SIG-M5 treated with dmso at 0.1 percent for 504 hours (cell line): ENCODE measurements at regions not wholly inside any gene's neighbourhood (a gene's known extent, or its start where the extent isn't known, plus 50 kb on each side); places are given as distances from the start of the nearest gene placed in this dataset.
"Not testable (repeated sequence)": the region's sequence is repeated elsewhere in the genome, so short reads cannot be mapped to it uniquely, and the experiment has no call there.

Source experiments
- DNase-seq: peaks from one replicate; lab custom pipeline; 2025; ENCODE audit not compliant: unreplicated experiment; lab: John Stamatoyannopoulos, UW

DNA sequence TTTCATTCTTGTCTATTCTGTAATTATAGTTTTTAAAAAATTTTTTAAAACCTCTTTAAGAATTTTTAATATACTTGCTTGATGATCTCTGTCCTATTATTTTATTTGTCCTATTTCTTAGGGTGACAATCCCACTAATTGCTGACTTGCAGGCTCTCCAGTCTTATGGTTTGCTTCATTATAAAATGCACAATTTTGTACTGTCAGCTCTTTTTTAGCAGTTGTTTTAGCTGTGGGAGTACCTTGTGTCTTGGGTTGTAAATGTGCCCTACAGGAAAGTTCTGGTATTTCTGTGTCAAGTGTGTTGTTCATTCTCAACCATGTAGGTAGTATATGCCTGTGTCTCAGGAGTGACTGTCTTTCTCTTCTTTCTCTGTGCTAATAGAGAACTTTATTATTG, 118.2 kb upstream of the IL15 start:
- DNase-seq = no peak

DNA sequence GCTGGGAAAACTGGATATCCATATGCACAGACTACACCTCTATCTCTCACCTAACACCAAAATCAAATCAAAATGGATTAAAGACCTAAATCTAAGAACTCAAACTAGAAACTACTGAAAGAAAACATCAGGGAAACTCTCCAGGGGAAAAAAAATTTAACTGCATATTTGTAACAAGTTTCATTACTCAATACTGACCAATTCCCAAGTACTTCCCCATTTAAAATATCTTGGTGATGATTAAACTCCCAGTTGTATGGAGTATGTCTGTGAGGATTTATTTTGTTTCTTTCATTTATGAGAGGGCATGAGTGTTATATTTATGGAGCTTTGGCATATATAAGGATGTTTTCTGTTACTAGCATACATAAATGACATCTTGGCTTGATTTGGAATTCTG, 112.3 kb upstream of the IL15 start:
- no peak for DNase-seq

DNA sequence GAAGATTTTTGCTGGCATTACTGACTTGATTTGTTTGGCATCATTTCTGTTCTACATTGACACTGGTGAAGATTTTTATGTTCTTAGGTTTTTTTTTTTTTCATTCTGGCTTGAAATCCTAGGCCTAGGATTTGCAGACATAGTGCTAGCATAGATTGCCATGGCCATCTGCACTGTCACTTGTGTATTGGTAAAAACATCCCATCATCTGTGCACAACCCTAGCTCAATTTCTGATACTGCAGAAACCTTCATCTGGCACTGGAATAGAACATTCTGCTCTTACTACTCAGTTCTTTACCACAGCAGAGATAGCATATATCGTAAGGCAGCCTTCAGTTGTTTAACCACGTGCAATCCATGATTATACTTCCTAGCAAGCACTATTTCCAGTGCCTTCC, 111.5 kb upstream of the IL15 start:
- DNase-seq = no peak

- no peak for DNase-seq
These were observed 105.8 kb upstream of the IL15 start for GRCh38 chr4:141530627-141531026.

- no peak for DNase-seq
These were observed 101.4 kb upstream of the IL15 start for GRCh38 chr4:141534985-141535384.

DNA sequence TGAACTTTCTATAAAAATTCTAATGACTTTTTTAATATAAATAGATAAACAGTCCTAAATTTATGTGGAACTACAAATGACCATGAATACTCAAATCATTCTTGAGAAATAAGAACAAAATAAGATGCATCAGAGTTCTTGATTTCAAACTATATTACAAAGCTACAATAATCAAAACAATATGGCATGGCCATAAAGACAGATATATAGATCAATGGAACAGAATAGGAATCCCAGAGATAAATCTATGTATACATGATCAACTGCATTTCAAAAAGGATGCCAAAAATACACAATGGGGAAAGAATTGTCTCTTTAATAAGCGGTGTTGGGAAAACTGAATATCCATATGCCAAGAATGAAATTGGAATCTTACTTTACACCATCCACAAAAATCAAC, 98.4 kb upstream of the IL15 start:
- no peak for DNase-seq

DNA sequence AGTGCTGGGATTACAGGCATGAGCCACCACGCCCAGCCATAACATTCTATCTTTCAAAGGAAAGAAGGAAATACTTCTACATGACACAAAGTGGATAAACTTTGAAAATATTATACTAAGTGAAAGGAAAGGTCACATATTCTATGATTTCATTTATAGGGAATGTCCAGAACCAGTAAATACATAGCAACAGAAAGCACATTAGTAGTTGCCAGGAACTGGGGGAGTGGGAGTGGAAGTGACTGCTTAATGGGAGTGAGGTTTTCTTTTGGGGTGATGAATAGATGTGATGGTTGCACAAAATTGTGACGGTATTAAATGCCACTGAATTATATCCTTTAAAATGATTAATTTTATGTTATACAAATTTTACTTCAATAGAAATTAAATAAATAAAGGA, 95.7 kb upstream of the IL15 start:
- DNase-seq = no peak

DNA sequence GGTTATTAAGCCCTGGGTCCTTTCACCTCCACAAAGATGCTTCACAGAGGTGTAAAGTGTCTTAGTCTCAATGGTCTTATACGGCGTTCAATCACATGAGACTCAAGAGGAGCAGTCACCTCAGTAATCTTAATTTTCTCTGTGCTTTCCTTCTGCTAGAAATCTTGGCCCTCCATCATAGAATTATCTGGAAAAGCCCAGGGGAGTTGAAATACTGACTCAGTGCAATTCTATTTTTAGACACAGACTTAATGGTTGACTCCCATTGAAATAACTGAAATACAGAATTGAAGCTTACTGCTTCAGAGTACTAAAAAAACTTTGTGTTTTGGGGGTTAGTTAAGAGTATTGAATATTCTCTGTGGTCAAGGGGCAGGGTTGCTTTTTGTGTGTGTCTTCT, 94.5 kb upstream of the IL15 start:
- no peak for DNase-seq

DNA sequence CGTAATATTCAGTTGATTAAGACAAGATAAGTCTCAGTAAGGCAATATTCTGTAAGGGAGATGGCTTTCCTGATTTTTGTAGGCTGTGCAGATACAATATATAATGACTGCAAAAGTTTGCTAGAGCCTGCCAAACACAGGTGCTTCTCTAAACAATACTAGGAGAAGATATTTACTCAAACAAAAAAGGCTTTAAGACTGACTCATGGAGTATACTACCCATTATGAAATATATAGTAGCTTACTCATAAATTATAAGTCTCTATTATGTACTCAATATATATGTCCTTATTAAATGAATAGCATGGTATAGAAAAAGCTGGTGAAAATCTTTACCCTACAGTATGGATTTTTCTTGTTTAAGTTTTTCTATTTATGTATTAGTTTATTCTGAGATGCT, 93.2 kb upstream of the IL15 start:
- no peak for DNase-seq

DNA sequence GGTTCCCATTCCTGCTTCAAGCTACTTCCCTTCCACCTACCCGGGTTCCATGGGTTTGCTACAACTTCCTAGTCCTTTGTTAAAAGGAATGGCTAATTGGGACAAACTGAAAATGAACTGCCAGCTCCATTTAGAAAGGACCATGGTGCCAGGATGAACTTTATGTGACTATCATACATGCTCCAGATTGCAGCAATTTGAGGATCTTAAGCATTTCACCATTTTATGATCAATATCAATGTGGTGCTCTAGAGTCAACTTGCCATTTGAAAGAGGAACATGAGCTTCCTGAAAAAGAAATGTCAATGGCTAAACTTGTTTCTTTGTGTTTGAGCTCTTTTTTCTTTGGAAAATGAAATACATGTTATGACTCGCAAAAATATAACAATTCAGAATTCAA, 92.7 kb upstream of the IL15 start:
- DNase-seq = no peak

DNA sequence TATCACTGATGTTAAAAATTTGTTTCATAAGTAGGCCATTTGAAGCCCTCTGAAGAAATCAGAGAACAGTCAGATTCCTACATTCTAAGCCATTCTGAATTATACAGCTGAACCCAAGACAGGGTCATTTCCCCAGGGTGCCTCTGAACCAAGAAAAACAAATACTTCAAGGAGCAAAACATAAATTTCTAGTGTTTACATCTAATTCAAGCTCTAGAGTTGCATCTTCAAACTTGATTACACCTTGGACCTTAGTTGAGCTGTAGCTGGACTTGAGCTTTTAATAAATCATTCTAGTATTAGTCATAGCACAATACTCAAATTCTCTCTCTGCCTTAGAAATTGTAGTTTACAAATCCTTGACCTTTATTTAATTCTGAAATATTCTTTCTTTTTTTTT, 87.6 kb upstream of the IL15 start:
- DNase-seq = no peak

DNA sequence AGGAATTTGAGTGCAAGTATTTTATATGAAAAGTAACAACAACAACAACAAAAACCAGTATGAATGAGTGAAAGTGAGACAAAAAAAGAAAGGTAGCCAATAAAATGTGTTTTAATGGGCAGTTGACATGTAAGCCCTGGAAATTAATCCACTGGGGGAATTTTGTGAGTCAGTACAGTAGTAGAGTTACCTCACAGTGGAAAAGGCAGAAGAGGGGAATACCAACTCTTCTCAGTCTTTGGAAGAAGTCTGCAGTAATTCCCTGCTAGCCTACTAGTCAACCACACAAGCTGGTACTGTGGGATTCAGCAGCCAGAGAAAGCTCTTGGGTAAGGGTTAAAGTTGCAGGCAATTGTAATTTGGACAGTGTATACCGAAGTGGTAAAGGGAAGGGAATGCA, 76.3 kb upstream of the IL15 start:
- DNase-seq = no peak

DNA sequence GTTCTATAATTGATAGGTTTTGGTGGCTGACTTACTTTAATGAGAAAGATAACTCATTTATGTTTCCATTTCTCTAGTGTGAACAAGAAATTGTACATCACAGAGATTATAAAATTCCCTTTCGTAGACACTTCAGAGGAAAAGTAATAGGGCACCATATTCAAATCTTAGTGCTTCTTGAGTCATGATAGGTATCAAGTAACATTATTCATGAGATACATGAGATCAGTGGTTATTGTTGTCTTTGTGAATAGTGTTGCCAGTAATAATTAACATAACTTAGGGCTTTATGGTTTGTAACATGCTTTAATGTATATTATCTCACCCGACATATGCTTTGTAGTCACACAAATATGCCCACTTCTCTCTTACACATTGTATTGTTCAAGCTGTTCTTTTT, 73.7 kb upstream of the IL15 start:
- DNase-seq = no peak

DNA sequence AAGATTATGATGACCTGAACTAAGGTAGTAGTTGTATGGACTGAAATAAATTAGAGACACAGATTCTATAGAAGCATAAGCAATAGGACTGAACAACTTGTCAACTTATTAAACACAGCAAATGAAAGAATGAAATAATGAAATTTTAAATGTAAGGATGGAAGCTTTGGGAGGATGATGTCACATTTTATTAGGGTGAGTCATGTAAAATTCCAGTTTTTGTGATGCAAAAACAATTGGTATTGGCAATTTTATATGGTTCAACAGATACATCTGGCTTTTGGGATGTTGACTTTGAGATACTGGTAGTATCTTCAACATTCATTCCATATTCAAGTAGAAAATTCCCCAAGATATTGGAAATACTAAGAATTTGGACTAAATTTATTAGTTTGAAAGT, 72.7 kb upstream of the IL15 start:
- DNase-seq = no peak

GRCh38 chr4:141564961-141565360, 71.4 kb upstream of the IL15 start:
- not testable (repeated sequence) for DNase-seq

GRCh38 chr4:141565379-141566089, 70.8 kb upstream of the IL15 start:
- DNase-seq = no peak

DNA sequence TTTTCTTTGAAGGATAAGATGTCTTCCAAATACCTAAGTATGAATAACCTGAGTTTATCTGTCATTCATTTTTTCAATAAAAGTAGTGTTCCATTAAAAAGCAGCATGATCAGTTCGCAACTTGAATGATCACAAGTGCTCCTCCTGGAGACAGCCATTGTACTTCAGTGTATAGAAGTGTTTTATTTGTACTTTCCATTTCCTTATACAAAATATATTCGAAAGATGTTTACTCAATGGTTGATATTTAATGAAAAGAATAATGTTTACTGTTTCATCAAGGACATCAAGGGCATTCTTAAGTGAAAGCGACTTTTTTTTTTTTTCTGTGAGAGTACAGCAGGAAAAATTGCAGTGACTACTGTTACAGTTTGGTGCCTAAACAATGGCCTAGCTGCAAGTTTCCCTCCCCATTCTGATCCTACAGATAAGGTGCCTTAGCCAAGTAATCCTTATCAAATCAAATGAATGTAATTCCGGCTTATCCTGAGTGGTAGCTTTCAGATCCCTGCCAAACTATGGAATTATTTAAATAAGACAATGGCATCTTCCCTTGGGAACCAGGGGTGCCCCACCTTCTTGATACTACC, 69.0 kb upstream of the IL15 start:
- DNase-seq = no peak

DNA sequence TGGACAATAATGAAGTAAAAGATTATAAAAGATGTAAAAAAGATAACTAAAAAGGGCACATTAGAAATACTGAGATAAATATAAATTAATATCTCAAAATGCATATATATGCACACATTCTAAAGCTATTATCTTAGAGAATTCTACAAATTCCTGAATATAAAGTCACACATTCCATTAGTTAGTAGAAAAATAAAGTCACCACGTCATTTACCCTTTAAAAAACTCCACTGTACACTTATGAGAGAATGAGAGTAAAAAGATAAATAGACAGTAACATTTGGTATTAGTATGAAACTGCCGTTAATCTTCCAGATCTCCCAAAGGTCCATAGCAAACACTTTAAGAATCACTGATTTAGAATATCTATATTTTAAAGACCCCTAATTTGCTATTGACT, 67.2 kb upstream of the IL15 start:
- no peak for DNase-seq

GRCh38 chr4:141570290-141570689, 66.1 kb upstream of the IL15 start:
- DNase-seq = no peak

DNA sequence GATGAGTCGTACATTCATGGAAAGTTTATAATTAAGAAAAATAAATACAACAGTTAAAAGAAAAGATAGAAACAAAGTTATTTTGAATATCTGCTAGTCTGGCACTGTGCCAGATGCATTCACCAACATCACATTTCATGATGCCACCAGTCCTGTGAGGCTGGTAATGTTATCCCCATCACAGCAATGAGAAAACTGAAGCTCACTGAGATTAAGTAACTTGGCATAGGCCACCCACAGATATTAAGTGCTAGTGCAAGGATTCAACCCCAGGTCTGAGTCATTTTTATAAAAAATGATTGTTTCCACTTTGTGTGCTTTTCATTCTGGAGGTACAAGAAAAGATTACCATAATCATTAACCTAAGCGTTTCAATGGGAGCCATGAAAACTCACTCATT, 65.0 kb upstream of the IL15 start:
- DNase-seq = no peak

- DNase-seq = no peak
These were observed 64.6 kb upstream of the IL15 start for GRCh38 chr4:141571793-141572192.

DNA sequence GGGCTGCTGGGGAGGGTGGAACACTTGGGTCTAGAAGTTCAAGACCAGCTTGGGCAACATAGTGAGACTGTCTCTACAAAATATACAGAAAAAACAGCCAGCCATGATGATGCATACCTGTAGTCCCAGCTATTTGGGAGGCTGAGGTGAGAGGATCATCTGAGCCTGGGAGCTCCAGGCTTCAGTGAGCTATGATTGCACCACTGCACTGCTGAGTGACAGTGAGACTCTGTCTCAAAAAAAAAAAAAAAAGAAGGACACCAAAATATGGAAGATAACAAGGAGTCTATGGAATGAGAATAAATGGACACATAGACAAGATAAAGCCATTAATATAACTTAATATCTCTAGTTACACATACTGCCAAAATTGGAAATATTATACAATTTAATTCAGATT, 62.7 kb upstream of the IL15 start:
- no peak for DNase-seq

DNA sequence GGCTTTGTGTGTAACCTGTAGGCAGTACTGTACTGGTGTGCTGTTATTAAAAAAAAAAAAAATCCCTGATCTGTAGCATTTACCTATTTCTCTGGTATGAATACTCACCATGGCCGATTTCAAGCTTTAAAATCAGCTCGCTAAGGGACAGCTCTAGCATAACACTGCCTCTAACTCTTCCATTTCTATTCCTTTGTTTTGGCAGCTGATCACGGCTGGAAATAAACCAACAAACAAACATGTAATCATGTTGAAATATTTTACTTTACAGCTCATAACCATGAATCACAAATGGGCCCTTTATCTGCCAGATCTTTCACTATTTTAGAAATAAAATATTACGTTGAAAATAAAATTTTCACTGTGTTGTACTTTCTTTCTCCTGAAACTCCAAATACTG, 60.5 kb upstream of the IL15 start:
- no peak for DNase-seq
